Esophagus mucosa (tissue), 1 donor: ENCODE measurements at regions not wholly inside any gene's neighbourhood (a gene's known extent, or its start where the extent isn't known, plus 50 kb on each side); places are given as distances from the start of the nearest gene placed in this dataset.

Source experiments
- ATAC-seq: fragments of 200-7000 bp; cut with Tn5 transposase; one replicate; pipeline ENCODE4 v1.9.1; 2020
- donor health status: DM: yes; HTN: yes; CAD: no.

- no peak for ATAC-seq
These were observed 119.5 kb downstream of the GYPC start for GRCh38 chr2:126775300-126775985.

- ATAC-seq = peak; percentile 12
These were observed 120.3 kb downstream of the GYPC start for GRCh38 chr2:126776255-126776654.

- ATAC-seq = peak; percentile 86
These were observed 121.0 kb downstream of the GYPC start for GRCh38 chr2:126776692-126777619.

GRCh38 chr2:126777620-126777978 lies 121.1 kb upstream of the TEX51 start:
- no peak for ATAC-seq

- ATAC-seq = no peak
These were observed 119.9 kb upstream of the TEX51 start for GRCh38 chr2:126778561-126779501.

GRCh38 chr2:126781206-126781605 lies 117.5 kb upstream of the TEX51 start:
- ATAC-seq = no peak

GRCh38 chr2:126781806-126782205 lies 116.9 kb upstream of the TEX51 start:
- ATAC-seq = no peak

GRCh38 chr2:126782648-126783047 lies 116.0 kb upstream of the TEX51 start:
- no peak for ATAC-seq

- ATAC-seq = no peak
These were observed 115.3 kb upstream of the TEX51 start for GRCh38 chr2:126783341-126783740.

- no peak for ATAC-seq
These were observed 114.6 kb upstream of the TEX51 start for GRCh38 chr2:126784045-126784444.

- no peak for ATAC-seq
These were observed 114.1 kb upstream of the TEX51 start for GRCh38 chr2:126784621-126785020.

GRCh38 chr2:126785236-126785635 lies 113.5 kb upstream of the TEX51 start:
- no peak for ATAC-seq

- no peak for ATAC-seq
These were observed 112.8 kb upstream of the TEX51 start for GRCh38 chr2:126785862-126786261.

GRCh38 chr2:126786765-126787164 lies 111.9 kb upstream of the TEX51 start:
- ATAC-seq = no peak

- ATAC-seq = no peak
These were observed 111.4 kb upstream of the TEX51 start for GRCh38 chr2:126787289-126787688.

- no peak for ATAC-seq
These were observed 110.6 kb upstream of the TEX51 start for GRCh38 chr2:126788113-126788512.

- no peak for ATAC-seq
These were observed 110.0 kb upstream of the TEX51 start for GRCh38 chr2:126788652-126789051.

- no peak for ATAC-seq
These were observed 107.5 kb upstream of the TEX51 start for GRCh38 chr2:126790987-126791780.

- no peak for ATAC-seq
These were observed 106.5 kb upstream of the TEX51 start for GRCh38 chr2:126792186-126792585.

- ATAC-seq = no peak
These were observed 105.7 kb upstream of the TEX51 start for GRCh38 chr2:126792993-126793392.

- no peak for ATAC-seq
These were observed 104.6 kb upstream of the TEX51 start for GRCh38 chr2:126793885-126794613.
